ENCODE measurements at regions not wholly inside any gene's neighbourhood (a gene's known extent, or its start where the extent isn't known, plus 50 kb on each side); places are given as distances from the start of the nearest gene placed in this dataset.

GRCh38 chr5:21195145-21195544 lies 1207.1 kb upstream of the CDH18 start:
- no peak for DNase-seq (ENCODE audit: low read depth in 4 of 4, low spot score in 2 of 4)

GRCh38 chr5:21185536-21185935 lies 1197.5 kb upstream of the CDH18 start:
- no peak for DNase-seq (ENCODE audit: low read depth in 4 of 4, low spot score in 2 of 4)

DNA sequence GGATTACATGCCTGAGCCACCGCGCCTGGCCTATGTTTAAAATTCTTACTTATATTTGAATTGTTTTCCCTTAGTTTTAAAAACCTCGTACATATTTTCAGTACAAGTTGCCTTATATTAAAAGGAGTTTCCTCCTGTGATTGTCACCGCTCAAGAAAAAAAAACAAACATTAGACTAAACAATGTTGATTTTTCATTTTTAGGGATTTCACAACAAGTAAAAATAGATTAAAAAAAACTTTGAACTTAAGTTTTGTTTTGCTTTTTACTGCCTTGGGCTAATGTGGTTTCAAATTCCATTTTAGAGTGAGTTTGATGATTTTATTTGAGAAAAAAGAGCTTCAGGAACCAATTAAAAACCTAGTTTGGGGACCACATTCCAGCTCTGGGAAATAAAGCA lies 1196.6 kb upstream of the CDH18 start:
- DNase-seq (ENCODE audit: low read depth in 4 of 4, low spot score in 2 of 4) = no peak

GRCh38 chr5:21181609-21182125 lies 1193.7 kb upstream of the CDH18 start:
- DNase-seq (ENCODE audit: low read depth in 4 of 4, low spot score in 2 of 4) = no peak

DNA sequence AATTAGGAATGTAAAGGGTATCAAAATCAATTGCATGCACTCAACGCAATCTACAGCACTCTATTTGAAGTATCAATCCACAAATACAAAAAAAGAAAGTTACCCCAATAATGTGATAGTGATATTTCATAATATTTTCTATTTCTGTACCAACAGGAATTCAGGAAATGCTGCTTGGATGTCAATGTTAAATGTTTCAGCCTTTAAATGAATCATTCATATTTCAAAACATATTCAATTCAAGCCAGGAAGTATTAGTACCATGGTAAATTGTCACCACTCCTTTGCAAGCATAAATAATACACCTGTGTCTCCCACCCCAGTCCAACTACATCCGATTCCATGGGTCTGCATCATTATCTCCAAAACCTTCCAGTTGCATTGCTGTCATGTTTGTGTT lies 1185.5 kb upstream of the CDH18 start:
- no peak for DNase-seq (ENCODE audit: low read depth in 4 of 4, low spot score in 2 of 4)

GRCh38 chr5:21173036-21173435 lies 1185.0 kb upstream of the CDH18 start:
- no peak for DNase-seq (ENCODE audit: low read depth in 4 of 4, low spot score in 2 of 4)

GRCh38 chr5:21171038-21171437 lies 1183.0 kb upstream of the CDH18 start:
- no peak for DNase-seq (ENCODE audit: low read depth in 4 of 4, low spot score in 2 of 4)

GRCh38 chr5:21168557-21168956 lies 1180.6 kb upstream of the CDH18 start:
- DNase-seq (ENCODE audit: low read depth in 4 of 4, low spot score in 2 of 4) = no peak

GRCh38 chr5:21165344-21165743 lies 1177.3 kb upstream of the CDH18 start:
- DNase-seq (ENCODE audit: low read depth in 4 of 4, low spot score in 2 of 4) = peak in 1 of 4 donors; percentile 3

DNA sequence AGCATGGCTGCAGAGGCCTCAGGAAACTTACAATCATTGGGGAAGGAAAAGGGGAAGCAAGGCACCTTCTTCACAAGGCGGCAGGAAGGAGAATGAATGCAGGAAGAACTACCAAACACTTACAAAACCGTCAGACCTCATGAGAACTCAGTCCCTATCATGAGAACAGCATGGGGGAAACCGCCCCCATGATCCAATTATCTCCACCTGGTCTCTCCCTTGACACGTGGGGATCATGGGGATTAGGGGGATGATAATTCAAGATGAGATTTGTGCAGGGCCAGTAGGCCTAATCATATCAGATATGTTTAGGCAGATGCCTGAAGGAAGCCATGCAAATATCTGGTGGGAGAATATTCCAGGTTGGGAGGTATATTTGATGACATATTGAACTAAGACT lies 1176.4 kb upstream of the CDH18 start:
- no peak for DNase-seq (ENCODE audit: low read depth in 4 of 4, low spot score in 2 of 4)

GRCh38 chr5:21159510-21160059 lies 1171.6 kb upstream of the CDH18 start:
- DNase-seq (ENCODE audit: low read depth in 4 of 4, low spot score in 2 of 4) = no peak

DNA sequence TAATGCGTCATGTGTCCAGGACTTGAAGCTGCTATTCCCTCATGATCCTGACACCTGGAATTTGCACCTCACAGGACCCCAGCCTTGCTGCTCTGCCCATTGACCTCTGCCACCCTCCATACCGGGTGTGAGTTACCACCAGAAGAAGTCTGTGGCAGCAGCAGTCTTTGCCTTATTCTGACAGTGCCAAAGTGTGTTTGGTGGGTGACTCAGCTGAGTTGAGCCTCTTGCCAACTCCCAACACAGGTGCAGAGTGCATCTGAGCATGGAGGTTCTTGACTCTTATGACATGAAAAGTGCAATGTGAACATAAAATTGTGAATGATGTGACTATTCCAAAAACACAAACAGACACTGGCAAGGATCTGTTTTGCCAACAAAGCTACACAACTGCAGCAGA lies 1166.5 kb upstream of the CDH18 start:
- DNase-seq (ENCODE audit: low read depth in 4 of 4, low spot score in 2 of 4) = no peak

GRCh38 chr5:21152611-21153010 lies 1164.6 kb upstream of the CDH18 start:
- no peak for DNase-seq (ENCODE audit: low read depth in 4 of 4, low spot score in 2 of 4)

- no peak for DNase-seq (ENCODE audit: low read depth in 4 of 4, low spot score in 2 of 4)
These were observed 1157.4 kb upstream of the CDH18 start for GRCh38 chr5:21145376-21145775.

DNA sequence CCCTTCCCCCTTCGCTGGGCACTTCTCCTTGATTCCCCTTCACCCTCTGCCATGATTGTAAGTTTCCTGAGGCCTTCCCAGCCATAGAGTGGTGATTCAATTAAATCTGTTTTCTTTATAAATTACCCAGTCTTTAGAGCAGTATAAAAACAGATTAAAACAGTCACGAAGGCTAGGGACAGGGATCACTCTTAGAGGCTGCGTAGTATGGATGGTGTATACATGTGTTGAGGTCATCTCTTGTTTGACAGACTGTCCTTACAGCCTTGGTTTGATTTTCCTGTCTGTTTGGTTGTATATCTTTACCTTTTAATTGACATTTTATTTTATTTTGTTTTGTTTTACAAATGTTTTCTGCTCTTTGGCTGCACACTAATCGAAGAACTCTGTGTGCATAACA lies 1155.7 kb upstream of the CDH18 start:
- DNase-seq (ENCODE audit: low read depth in 4 of 4, low spot score in 2 of 4) = no peak

GRCh38 chr5:21142791-21143190 lies 1154.8 kb upstream of the CDH18 start:
- DNase-seq (ENCODE audit: low read depth in 4 of 4, low spot score in 2 of 4) = no peak

DNA sequence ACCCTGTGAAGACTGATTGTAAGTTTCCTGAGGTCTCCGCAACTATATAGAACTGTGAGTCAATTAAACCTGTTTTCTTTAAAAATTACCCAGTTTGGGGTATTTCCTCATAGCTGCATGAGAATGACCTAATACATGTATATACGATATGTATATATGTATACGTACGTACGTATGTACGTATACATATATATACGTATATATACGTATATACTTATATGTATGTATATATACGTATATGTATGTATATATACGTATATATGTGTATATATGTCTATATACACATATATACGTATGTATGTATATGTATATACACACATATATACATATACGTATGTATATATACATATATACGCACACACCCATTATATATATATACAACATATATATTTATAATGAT lies 1153.0 kb upstream of the CDH18 start:
- DNase-seq (ENCODE audit: low read depth in 4 of 4, low spot score in 2 of 4) = no peak

GRCh38 chr5:21126236-21126635 lies 1138.2 kb upstream of the CDH18 start:
- no peak for DNase-seq (ENCODE audit: low read depth in 4 of 4, low spot score in 2 of 4)

DNA sequence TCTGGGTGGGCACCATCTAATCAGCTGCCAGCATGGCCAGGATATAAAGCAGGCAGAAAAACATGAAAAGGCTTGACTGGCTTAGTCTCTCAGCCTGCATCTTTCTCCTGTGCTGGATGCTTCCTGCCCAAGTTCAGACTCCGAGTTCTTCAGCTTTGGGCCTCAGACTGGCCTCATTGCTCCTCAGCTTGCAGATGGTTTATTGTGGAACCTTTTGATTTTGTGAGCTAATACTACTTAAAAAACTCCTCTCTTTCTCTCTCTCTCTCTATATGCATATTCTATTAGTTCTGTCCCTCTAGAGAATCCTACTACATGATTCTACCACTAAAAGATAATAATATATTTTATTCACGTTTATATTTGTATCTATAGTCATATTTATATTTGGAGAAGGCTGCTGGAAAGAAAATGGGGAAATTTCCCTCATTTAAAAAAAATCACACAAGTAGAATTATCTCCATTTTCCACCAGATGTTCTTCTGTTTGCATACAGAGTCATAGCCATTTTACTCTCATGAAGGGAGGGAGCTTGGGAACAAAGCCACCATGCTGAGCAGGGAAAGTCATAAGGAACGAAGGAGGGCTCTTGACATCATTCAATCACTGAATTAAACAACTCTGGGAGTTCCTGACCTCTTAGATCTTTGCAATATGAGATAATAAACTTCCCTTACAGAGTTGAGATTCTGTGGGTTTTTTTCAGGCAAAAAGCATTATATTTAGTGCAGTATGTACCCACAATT lies 1137.4 kb upstream of the CDH18 start:
- no peak for DNase-seq (ENCODE audit: low read depth in 4 of 4, low spot score in 2 of 4)

GRCh38 chr5:21121213-21121612 lies 1133.2 kb upstream of the CDH18 start:
- no peak for DNase-seq (ENCODE audit: low read depth in 4 of 4, low spot score in 2 of 4)

GRCh38 chr5:21097661-21098060 lies 1109.7 kb upstream of the CDH18 start:
- DNase-seq (ENCODE audit: low read depth in 4 of 4, low spot score in 2 of 4) = no peak

DNA sequence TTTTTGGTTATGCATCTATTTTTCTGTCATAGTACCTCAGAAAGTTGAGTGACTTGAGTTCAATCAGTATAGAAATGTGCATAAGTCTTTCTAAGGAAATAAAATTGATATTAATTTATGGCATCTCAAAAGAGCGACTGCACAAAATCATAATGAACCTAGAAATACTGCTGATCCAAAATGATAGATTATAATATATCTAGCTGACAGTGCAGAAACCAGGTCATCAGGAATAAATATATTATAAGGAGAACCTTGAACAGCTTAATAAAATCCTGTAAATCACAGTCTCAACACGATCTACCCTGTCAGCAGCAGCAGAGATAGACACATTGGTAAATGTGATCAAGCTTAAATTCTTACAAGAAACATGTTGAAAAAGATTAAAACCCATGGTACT lies 1106.6 kb upstream of the CDH18 start:
- DNase-seq (ENCODE audit: low read depth in 4 of 4, low spot score in 2 of 4) = no peak

Data from left renal cortex interstitium (tissue), 4 donors.